HG03039 (cell line): ENCODE measurements at regions not wholly inside any gene's neighbourhood (a gene's known extent, or its start where the extent isn't known, plus 50 kb on each side); places are given as distances from the start of the nearest gene placed in this dataset.

ENCODE experiments used
- ATAC-seq: cut with Tn5 transposase; IDR thresholded peaks from one replicate; pipeline ENCODE4 v1.9.1; 2021; ENCODE audit warnings: mild to moderate bottlenecking, moderate library complexity; ENCODE audit not compliant: unreplicated experiment

DNA sequence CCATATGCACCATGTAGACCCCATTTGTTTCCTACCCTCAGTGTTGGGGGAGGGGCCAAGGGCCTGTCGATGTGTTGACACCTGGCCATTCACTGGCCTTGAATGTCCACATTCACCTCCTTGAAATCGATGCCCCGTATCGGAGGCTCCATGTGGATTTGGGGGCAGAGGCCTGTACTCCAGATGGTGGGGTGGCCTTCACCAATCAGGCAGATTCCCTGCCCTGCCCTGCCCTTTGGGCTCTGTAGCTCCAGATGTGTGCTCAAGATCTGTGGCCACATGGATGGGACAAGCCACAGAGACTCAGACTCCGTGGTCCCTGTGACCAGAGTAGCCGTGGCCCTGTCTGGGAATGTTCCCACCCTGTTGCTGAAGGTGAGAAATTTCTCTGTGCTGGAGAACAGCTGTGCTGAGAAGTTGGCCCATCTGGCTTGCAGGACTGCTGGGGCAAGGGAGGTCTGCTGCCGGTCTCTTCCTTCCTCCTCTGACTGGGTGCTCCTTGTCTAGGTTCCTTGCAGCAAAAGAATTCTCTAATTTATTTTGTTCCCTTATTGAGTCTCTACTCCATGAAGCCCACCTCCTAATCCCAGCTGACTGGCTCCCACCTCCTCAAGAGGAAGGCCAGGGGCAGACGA is 221.3 kb downstream of the SEC14L1 start:
- no peak for ATAC-seq

DNA sequence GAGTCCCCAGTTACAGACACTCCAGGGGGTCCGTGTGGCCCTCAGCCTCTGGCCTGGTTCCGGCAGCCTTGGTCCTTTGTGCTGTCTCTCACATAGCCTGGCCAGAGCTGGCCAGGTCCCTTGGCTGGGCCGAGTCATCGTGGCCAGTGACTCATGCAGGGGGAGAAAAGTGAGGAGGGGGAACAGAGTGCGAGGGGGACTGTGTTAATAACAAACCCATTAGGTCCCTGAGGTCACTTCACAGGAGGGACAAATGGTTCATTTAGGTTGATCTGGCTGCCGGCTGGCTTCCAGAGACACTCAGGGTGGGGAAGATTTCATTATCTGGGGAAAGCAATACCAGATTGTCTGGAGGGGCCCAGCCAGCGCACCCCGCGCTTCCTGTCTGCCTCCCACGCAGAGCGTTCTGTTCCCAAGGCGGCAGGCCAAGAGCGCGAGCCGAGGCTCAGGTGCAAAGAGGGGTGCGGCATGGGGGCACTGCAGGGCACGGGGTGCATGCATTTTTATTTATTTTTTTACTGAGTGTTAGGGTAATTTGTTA is 223.1 kb downstream of the SEC14L1 start:
- ATAC-seq = no peak

DNA sequence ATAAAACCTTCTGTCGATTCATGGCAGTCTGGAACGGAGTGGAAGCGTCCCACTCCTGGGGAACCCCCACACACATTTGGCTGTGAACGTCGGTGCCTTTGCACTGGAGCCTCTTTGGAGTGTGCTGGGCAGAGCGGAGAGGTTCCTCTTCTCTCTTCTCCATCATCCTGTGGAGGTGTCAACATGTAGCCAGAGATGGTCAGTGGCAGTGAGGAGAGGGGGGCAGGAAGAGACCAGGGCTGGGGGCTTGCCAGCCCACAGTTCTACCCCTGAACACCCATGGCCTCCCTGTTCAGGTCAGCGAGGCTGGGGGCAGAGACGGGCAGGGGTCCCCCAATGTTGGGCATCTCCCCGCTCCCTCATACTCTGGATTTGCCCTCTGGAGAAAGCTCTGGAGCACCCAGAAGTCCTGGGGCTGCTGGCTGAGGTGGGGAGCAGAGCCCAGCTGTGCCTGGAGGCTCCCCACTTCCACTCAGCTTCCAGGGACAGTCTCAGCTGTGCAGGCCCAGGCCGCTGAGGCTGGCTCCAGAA is 223.7 kb downstream of the SEC14L1 start:
- no peak for ATAC-seq

DNA sequence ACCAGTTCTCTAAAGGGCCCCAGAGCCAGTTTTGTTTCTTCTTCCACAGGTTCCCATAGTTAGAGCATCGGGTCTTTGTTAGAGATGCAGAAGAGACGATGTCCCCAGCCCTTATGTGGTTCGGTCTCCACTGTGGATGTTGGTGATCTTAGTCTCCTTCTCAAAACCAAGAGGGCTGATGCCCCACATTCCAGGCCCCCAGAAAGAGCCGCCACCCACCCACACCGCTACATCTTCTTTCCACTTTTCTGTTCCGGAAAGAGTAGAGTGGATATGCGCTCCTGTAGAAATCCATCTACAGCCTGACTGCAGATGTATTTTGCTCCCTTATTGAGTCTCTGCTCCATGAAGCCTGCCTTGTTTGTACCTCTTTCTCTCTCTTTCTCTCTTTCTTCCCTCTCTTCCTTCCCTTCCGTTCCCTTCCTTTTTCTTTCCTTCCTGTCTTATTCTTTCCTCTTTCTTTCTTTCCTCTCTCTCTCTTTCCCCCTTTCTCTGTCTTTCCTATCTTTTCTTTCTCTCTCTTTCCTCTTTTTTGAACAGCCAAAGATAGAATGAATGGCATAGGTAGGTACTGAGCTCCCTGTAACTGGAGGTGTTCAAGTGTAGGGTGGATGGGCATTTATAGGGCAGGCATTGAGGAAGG is 224.3 kb downstream of the SEC14L1 start:
- no peak for ATAC-seq

DNA sequence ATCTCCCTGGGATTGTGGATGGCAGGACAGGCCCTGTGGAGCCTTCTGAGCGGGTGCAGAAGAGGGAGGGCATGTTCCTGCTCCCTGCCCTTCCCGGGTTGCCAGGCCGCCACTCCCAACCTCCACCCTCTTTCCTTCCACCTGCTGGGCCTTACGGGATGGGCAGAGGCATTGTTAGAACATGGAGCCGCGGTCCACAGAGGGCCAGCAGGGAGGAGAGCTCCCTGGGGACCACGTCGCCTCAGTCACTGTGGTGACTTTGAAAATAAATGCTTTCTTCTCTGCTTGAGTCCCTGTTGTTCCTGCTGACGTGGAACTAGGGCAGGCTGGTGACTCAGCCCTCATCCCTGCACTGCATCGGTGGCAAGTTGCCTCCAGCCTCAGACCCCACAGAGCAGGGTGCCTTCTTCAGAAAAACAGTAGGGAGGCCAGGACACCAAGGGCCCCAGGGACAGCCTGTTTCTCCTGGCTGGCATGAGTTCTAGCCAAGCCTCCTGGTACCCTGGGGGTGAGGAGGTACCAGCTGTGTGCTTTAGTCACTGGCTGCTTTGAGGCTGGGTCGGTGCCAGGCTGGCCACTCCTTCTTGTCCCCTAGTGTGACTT is 224.9 kb downstream of the SEC14L1 start:
- no peak for ATAC-seq

DNA sequence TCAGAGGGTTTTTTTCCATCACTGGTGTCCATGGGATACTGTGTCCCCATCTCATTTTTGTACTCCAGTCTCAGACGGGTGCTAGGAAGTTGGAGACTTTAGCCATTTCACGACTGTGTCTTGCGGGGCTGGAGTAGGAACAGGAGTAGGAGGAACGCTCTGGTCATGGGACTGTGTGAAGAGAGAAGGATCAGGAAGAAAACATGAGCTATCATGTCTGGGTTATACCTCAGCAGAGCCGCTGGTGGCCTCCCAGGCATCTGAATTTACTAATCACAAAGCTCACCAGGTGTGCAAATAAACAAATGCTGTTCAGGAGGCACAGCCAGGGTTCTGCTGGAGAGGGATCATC is 225.4 kb downstream of the SEC14L1 start:
- ATAC-seq = no peak

DNA sequence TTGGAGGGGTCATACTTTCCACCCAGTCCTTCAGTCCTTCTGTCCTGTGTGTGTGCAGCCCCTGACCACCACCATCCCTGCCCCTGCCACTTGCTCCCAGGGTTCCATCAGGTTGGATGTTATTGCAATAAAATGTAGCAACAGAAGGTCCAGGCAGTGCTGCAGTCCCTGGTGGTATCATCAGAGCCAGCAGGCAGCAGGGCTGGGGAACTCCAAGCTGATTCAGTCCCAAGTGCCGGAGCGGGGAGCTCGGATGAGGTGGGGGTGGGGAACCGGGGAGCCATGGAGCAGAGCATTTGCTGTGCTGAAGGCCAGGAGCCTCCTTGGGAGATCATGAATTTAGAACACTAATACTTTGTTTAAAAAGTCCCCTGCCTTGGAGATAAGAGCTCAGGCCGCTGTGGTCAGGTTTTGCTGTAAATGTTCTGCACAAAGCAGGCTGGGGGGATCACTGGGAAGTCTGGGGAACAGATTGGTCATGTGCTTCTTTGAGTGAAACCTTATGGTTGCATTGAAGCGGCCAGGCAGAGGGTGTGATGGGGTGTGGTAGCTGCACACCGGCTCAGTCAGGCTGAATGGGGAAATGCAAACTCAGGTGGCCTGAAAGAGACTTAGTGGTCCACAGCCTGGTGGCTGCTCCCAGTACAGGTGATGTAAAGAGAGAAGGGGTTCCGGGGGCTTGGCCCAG is 225.9 kb downstream of the SEC14L1 start:
- no peak for ATAC-seq

DNA sequence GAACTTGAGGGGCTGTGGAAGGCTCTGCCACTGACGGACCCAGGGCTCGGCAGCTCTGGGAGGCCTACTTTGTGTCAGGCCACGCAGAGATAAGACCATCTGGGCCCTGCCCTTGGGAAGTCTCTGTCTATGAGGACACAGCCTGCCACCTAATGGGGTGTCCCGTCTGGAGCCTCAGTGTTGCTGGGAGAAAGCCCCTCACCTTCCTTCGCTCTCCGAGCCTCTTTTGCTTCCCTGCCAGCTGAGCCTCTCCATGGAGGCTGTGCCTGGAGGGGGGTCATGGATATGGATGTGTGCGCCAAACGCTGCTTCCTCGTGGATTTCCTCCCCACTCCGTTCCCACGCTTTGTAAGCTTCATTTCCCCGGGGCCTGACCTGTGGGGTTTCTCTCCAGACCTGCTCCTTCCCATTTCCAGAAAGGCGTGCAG is 228.8 kb downstream of the SEC14L1 start:
- no peak for ATAC-seq

DNA sequence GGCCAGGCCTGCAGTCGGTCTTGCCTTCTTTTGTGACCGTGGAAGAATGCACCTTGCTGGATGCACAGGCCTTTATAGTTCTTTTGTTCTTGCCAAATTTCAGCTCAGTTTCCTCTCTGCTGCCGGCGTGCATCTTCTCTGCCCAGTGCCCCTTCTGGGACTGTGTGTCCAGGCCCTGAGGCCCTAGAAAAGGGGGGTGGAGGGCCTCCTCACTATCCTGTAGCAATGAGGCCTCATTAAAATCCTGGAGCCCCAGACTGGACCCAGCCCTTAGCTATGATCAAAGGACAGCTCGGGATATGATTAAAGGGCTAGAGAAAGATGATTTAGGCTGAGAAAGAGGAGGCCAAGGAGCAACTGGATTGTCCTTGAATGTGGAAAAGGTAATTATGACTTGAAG is 229.8 kb downstream of the SEC14L1 start:
- ATAC-seq = no peak

DNA sequence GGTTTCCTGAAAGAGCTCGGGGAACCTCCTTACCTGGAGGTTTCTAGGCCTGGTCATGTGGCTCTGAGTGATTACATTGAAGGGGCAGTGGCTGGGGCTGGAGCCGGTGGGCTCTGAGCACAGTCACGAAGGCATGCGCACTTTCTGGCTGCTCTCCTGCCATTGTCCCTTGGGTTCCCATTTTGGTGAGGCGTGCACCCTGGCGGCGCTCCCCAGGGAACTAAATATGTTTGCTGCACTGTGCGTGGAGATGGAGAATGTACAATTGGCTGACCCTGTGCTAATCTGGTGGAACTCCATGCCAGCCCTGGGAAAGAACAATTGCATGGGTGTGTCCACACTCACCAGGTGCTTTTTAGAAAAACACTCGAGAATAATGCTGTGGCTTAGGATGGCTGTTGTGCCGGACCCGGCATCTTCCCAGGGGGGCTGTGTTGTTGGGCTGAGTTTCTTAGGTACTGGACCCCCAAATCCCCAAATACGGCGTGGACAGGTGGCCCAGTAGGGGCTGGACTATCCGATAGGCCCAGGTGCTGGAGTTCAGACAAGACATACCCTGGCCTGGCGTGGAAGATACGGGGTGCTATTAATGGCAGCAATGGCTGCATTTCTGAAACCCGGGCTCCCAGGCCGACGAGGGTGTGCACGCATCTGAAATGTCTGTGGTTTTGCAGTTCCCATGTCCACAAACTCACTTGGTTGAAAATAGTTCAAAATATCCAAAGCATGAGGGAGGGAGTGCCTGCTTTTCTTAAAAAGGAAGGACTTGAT is 230.5 kb downstream of the SEC14L1 start:
- no peak for ATAC-seq

DNA sequence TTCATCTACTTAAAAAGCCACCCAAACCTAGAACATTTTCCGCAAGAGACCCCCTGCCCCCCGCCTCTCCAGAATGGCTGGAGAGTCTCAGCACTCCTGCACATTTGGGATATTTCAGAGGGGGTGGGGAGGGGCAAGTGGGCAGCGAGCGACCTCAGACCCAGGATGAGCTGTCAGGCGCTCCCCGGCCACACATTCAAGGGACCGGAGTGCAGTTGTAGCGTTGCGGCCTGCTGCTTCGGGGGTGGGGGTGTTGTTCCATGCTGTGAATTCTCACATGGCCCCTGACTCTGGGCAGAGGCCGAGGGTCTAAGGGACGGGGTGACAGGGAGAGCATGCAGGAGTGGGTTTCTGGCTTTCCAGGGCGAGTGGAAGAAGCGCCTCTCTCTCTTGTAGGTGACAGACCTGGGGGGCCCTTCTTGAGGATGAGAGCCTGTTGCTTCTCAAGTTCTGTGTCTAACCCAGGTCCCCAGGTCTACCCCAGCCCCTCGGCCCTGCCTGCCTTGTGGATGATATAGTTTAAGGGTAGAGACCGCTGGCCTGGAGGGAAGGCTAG is 231.2 kb downstream of the SEC14L1 start:
- no peak for ATAC-seq

DNA sequence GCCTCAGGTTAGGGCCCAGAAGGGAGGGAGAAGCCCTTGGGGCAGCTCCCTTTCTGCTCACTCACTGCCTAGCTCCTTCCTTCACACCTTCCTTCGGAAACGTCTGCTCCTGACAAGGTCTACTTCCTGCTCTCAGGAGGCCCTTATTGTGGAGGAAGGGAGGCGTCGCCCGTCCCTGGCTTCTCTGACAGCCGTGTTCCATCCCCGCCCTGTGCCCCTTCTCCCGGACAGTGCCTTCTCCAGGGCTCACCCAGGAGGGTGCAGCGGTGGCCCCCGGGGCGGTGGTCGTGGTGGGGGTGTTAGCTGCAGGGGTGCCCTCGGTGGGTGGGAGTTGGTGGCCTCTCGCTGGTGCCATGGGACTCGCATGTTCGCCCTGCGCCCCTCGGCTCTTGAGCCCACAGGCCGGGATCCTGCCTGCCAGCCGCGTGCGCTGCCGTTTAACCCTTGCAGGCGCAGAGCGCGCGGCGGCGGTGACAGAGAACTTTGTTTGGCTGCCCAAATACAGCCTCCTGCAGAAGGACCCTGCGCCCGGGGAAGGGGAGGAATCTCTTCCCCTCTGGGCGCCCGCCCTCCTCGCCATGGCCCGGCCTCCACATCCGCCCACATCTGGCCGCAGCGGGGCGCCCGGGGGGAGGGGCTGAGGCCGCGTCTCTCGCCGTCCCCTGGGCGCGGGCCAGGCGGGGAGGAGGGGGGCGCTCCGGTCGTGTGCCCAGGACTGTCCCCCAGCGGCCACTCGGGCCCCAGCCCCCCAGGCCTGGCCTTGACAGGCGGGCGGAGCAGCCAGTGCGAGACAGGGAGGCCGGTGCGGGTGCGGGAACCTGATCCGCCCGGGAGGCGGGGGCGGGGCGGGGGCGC is 231.9 kb downstream of the SEC14L1 start:
- ATAC-seq = no peak

DNA sequence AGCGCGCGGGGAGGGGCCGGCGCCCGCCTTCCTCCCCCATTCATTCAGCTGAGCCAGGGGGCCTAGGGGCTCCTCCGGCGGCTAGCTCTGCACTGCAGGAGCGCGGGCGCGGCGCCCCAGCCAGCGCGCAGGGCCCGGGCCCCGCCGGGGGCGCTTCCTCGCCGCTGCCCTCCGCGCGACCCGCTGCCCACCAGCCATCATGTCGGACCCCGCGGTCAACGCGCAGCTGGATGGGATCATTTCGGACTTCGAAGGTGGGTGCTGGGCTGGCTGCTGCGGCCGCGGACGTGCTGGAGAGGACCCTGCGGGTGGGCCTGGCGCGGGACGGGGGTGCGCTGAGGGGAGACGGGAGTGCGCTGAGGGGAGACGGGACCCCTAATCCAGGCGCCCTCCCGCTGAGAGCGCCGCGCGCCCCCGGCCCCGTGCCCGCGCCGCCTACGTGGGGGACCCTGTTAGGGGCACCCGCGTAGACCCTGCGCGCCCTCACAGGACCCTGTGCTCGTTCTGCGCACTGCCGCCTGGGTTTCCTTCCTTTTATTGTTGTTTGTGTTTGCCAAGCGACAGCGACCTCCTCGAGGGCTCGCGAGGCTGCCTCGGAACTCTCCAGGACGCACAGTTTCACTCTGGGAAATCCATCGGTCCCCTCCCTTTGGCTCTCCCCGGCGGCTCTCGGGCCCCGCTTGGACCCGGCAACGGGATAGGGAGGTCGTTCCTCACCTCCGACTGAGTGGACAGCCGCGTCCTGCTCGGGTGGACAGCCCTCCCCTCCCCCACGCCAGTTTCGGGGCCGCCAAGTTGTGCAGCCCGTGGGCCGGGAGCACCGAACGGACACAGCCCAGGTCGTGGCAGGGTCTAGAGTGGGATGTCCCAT is 232.8 kb downstream of the SEC14L1 start:
- ATAC-seq = no peak

DNA sequence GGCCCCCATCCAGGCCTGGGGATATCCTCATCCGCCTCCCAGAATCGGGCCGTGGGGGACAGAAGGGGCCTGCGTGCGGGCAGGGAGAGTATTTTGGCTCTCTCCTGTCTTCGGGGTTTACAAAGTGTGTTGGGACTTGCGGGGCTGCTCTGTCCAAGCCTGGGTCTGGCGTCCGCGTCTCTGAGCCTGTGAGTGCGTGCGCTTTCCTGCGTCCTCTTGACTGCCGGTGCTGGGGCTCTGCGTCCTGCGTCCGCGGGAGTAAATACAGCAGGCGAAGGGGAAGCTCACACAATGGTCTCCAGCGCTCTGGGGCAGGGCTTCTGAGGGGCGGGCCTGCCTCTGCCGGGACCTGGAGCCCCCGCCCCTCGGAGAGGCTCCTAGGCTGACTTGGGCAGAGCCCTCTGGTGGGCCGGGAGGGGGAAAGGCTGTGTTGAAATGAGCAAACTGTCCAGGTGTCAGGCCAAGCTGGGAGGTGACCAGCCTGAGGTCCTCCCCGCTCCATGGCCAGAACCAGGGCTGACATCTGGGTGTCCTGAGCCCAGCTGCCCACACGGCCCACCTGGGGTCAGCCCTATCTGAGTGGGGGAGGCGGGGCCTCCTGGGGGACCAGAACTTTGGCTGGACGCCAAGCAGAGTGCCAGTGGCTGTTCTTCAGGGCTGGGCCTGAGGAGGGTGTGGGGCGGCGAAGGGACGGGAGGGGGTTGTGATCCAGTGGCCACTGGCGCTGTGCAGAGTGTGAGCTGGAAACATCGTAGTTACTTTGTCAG is 233.6 kb downstream of the SEC14L1 start:
- ATAC-seq = no peak

DNA sequence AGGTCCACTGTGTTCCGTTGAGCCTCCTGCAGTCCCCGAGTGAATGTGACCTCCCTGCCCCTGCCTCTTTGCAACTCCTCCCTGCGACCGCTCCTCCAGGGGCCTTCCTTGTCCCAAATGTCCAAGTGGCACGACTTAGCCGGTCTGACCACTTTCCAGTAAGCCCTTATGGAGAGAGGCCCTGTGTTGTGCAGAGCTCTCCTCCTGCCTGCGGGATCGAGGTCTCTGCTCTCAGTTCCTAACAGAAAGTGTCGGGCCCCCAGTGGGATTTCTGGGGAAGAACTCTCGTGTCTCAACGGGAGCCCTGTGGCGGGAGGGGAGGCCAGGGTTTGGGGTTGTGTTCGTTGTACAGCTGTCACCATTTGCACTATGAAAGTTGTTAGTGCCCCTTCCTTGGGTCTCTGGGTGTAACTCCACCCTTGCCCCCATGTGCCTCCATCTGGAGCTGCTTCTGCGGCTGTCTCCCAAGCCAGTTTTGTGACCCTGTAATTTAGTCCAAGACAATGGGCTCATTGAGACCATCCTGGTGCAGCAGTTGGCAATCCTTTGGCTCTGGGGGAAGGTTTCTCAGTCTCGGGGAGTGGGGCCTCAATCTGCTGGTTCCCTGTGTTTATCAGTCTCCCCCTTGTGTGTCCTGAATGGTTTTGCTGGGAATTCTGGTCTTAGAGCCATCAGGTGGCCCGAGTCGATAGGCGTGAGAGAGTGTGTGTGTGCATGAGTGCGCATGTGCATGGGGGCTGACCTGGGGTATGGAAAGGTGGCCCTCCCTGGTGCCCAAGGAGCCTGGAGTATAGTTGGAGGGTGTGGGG is 234.5 kb downstream of the SEC14L1 start:
- no peak for ATAC-seq

DNA sequence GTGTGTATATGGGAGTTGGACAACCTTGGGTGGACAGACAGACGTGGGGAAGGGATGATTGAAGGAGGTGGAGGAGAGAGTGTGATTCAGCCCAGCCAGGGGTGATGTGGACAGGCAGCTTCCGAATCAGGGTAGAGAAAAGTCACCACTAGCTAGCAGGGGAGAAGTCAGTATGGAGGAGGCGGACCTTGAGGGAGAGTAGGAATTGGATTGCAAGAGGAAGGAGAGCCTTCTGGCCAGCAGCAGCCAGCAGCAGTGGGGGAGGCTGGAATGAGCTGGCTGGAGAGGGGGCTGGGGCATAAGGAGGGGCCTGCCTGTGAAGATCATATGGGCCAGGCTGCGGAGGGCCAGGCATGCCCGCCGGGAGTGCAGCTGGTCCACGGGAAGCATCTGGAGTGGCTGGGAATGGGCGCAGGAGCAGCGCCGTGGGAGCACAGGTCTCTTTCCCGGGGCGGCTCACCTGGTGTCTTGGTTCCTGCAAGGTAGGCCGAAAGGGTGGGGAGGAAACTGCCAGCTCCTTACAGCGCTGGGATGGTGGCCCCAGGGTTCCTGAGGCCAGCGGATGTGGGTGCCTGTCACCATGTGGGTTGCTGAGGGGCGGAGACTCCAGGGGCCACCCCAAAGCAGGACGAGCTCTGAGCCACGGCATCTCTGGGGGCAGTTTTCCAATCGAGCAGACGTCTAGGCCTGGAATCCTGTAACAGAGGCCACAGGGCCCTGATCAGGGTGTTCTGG is 235.3 kb downstream of the SEC14L1 start:
- no peak for ATAC-seq
